ENCODE measurements at regions not wholly inside any gene's neighbourhood (a gene's known extent, or its start where the extent isn't known, plus 50 kb on each side); places are given as distances from the start of the nearest gene placed in this dataset.

GRCh38 chr5:109258755-109259154 lies 151.0 kb downstream of the PJA2 start:
- DNase-seq = no peak
- no peak for ATAC-seq
- TF ChIP-seq, protein P1, sequence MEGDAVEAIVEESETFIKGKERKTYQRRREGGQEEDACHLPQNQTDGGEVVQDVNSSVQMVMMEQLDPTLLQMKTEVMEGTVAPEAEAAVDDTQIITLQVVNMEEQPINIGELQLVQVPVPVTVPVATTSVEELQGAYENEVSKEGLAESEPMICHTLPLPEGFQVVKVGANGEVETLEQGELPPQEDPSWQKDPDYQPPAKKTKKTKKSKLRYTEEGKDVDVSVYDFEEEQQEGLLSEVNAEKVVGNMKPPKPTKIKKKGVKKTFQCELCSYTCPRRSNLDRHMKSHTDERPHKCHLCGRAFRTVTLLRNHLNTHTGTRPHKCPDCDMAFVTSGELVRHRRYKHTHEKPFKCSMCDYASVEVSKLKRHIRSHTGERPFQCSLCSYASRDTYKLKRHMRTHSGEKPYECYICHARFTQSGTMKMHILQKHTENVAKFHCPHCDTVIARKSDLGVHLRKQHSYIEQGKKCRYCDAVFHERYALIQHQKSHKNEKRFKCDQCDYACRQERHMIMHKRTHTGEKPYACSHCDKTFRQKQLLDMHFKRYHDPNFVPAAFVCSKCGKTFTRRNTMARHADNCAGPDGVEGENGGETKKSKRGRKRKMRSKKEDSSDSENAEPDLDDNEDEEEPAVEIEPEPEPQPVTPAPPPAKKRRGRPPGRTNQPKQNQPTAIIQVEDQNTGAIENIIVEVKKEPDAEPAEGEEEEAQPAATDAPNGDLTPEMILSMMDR (IDR thresholded peaks at IDR 0.05) = no peak
- H3K4me1 ChIP-seq (ENCODE audit: low read depth) = no peaks in the 10 kb centered on the region
- intact Hi-C loops (cut with DNase I, micrococcal nuclease) = no loop called here
- no peaks in the 10 kb centered on the region for H3K36me3 ChIP-seq (ENCODE audit: low read depth)
- H3K9me3 ChIP-seq = no peaks in the 10 kb centered on the region
- no peak overlapping the region for H3K4me3 ChIP-seq

GRCh38 chr5:109256486-109256885 lies 153.3 kb downstream of the PJA2 start:
- H3K4me1 ChIP-seq (ENCODE audit: low read depth) = no peaks in the 10 kb centered on the region
- H3K36me3 ChIP-seq (ENCODE audit: low read depth) = no peaks in the 10 kb centered on the region
- no peaks in the 10 kb centered on the region for H3K9me3 ChIP-seq
- TF ChIP-seq, protein P1 (IDR thresholded peaks at IDR 0.05) = no peak
- no peak overlapping the region for H3K4me3 ChIP-seq
- intact Hi-C loops (cut with DNase I, micrococcal nuclease) = no loop called here
- ATAC-seq (no peak), DNase-seq (no peak)

DNA sequence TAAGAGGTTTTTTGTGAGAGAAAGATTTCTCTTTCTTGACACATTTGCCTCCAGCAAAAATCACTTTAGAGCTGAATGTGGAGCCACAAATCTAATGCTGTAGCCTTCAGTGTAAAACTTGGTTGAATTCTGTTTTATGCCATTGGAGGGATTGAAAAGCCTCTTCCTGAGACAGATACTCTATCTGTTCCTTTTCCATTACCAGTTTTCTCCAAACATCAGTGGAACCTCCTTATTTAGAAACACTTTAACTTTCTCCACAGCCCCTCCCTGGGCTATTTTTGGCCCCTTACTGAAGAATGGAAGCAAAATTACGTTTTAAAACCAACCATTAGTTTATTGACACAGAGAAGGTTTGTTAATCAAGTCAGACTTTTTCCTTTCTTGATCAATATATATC lies 155.3 kb downstream of the PJA2 start:
- H3K4me1 ChIP-seq (ENCODE audit: low read depth) = no peaks in the 10 kb centered on the region
- ATAC-seq (no peak), DNase-seq (no peak)
- intact Hi-C loops (cut with DNase I, micrococcal nuclease) = no loop called here
- no peak overlapping the region for H3K4me3 ChIP-seq
- H3K9me3 ChIP-seq = no peaks in the 10 kb centered on the region
- TF ChIP-seq, protein P1 (IDR thresholded peaks at IDR 0.05) = no peak
- H3K36me3 ChIP-seq (ENCODE audit: low read depth) = no peaks in the 10 kb centered on the region

GRCh38 chr5:109253262-109253661 lies 156.5 kb downstream of the PJA2 start:
- ATAC-seq (no peak), DNase-seq (no peak)
- Histone ChIP-seq H3K4me3 (no peak overlapping the region), H3K9me3 (no peaks in the 10 kb centered on the region), H3K4me1 (ENCODE audit: low read depth) (no peaks in the 10 kb centered on the region), H3K36me3 (ENCODE audit: low read depth) (no peaks in the 10 kb centered on the region)
- TF ChIP-seq, protein P1 (IDR thresholded peaks at IDR 0.05) = no peak
- intact Hi-C loops (cut with DNase I, micrococcal nuclease) = no loop called here

DNA sequence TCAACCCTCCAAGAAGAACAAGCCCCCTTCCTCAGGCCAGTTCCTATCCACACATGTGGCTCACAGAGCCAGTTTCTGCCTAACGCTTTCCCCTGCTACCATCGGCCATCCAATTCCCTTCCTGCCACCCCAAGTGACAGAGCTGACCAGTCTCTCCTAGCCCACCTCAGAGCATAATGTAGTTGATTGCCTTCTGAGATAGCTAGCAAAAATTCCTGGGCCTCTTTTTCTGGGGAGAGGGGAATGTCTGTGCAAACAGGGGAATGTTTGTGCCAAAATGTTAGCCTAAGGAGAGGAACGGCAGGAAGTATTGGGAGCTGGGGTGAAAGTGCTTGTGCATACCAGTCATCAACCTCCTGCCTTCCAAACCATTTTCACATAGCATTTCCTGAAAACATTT lies 157.0 kb downstream of the PJA2 start:
- Histone ChIP-seq H3K4me1 (ENCODE audit: low read depth) (no peaks in the 10 kb centered on the region), H3K4me3 (no peak overlapping the region), H3K36me3 (ENCODE audit: low read depth) (no peaks in the 10 kb centered on the region), H3K9me3 (no peaks in the 10 kb centered on the region)
- DNase-seq (no peak), ATAC-seq (no peak)
- intact Hi-C loops (cut with DNase I, micrococcal nuclease) = no loop called here
- TF ChIP-seq, protein P1 (IDR thresholded peaks at IDR 0.05) = no peak
